Keratinocyte (primary cell): ENCODE measurements at regions not wholly inside any gene's neighbourhood (a gene's known extent, or its start where the extent isn't known, plus 50 kb on each side); places are given as distances from the start of the nearest gene placed in this dataset.

ENCODE experiments used
- EZH2 ChIP-seq: IDR thresholded peaks from one replicate; pipeline ENCODE4 v1.6.1; 2012; ENCODE audit warnings: inconsistent platforms, mild to moderate bottlenecking, low read length, moderate library complexity
- TF ChIP-seq, protein P1 (sequence below), 3 experiments: IDR thresholded peaks in 1 of 3; conservative IDR thresholded peaks in 1 of 3; optimal IDR thresholded peaks in 1 of 3; 2 replicates in 2 of 3; 3 replicates in 1 of 3; pipeline versions ENCODE3 to v1.5.1; 2011; ENCODE audit warnings: low read length in 3 of 3, mild to moderate bottlenecking in 3 of 3, moderate library complexity in 2 of 3, control low read depth in 1 of 3, inconsistent platforms in 1 of 3; ENCODE audit not compliant: insufficient read depth in 2 of 3; ENCODE audit errors: extremely low read depth in 1 of 3

DNA sequence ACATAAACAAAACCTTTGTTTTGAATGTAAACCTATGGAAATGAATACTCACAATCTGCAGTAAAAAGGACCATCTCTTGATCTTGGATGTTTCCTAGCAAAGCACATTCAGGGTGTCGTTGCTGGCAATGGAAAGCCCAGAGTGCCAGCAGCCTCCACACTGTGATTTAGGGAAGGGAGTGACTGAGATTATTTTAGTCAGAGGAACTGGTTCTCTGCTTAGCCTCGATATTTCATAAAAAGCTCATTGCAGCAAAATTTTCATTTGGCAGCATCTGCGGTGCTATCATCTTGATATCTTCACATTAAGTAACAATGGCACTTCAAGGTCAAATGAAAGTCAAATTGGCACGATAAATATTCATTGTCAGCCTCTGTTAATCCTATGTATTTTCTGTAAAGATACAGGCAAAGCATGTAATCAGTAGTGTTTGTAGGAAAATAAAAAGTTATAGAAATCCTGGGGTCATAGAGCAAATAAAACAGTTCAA lies 116.0 kb downstream of the MACIR start:
- TF ChIP-seq, protein P1, sequence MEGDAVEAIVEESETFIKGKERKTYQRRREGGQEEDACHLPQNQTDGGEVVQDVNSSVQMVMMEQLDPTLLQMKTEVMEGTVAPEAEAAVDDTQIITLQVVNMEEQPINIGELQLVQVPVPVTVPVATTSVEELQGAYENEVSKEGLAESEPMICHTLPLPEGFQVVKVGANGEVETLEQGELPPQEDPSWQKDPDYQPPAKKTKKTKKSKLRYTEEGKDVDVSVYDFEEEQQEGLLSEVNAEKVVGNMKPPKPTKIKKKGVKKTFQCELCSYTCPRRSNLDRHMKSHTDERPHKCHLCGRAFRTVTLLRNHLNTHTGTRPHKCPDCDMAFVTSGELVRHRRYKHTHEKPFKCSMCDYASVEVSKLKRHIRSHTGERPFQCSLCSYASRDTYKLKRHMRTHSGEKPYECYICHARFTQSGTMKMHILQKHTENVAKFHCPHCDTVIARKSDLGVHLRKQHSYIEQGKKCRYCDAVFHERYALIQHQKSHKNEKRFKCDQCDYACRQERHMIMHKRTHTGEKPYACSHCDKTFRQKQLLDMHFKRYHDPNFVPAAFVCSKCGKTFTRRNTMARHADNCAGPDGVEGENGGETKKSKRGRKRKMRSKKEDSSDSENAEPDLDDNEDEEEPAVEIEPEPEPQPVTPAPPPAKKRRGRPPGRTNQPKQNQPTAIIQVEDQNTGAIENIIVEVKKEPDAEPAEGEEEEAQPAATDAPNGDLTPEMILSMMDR (optimal IDR thresholded peaks at IDR 0.05 in 1 of 3, IDR thresholded peaks at IDR 0.05 in 1 of 3, conservative IDR thresholded peaks at IDR 0.05 in 1 of 3; ENCODE audit: extremely low read depth in 1 of 3, insufficient read depth in 2 of 3, low read length in 3 of 3), result no peak
- TF ChIP-seq EZH2, result no peak
